ENCODE measurements at regions not wholly inside any gene's neighbourhood (a gene's known extent, or its start where the extent isn't known, plus 50 kb on each side); places are given as distances from the start of the nearest gene placed in this dataset.

DNA sequence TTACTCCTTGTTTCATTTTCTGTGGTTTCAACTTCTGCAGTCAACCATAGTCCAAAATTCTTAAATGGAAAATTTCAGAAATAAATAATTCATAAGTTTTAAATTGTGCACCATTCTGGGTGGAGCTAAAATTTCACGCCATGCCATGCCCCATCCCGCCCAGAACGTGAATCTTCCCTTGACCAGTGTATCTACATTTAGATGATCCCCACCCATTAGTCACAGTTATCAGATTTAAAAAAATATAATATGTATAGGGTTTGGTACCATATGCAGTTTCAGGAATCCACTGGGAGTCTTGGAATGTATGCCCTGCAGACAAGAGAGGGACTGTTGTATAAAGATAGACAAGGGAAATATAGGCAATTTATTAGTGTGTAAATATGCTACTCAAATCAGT lies 759.7 kb upstream of the ZNF608 start:
- intact Hi-C loops (cut with micrococcal nuclease; ENCODE audit: unreplicated experiment), result no loop called here
- Histone ChIP-seq H2AFZ (ENCODE audit: low read length) (no peak overlapping the region), H3K4me3 (ENCODE audit: low read depth, low read length, poor library complexity, severe bottlenecking) (no peak overlapping the region), H3K9me3 (ENCODE audit: low read length) (no peaks in the 10 kb centered on the region), H3K9me2 (ENCODE audit: insufficient read depth, low read length) (no peaks in the 10 kb centered on the region), H3K27ac (ENCODE audit: low read depth, low read length, poor library complexity, severe bottlenecking) (no peak overlapping the region), H3K79me2 (ENCODE audit: insufficient read depth, low read depth, low read length) (no peaks in the 10 kb centered on the region), H4K20me1 (ENCODE audit: insufficient read depth, low read length) (no peaks in the 10 kb centered on the region), H3K4me1 (ENCODE audit: insufficient read depth, low read length, poor library complexity, severe bottlenecking) (no peaks in the 10 kb centered on the region), H3K4me2 (ENCODE audit: low read length) (no peak overlapping the region), H3K36me3 (ENCODE audit: insufficient read depth, low read length) (no peaks in the 10 kb centered on the region)
- ChIA-PET CTCF (ENCODE audit: unreplicated experiment) (no interaction called here), POLR2A (interaction anchor here (0.6 kb wide), 1 partner anchor 69 kb away, joined by 5 read pairs; no protein-coding TSS in a partner anchor)
- no peak for DNase-seq (ENCODE audit: low spot score)
- TF ChIP-seq, protein P1, sequence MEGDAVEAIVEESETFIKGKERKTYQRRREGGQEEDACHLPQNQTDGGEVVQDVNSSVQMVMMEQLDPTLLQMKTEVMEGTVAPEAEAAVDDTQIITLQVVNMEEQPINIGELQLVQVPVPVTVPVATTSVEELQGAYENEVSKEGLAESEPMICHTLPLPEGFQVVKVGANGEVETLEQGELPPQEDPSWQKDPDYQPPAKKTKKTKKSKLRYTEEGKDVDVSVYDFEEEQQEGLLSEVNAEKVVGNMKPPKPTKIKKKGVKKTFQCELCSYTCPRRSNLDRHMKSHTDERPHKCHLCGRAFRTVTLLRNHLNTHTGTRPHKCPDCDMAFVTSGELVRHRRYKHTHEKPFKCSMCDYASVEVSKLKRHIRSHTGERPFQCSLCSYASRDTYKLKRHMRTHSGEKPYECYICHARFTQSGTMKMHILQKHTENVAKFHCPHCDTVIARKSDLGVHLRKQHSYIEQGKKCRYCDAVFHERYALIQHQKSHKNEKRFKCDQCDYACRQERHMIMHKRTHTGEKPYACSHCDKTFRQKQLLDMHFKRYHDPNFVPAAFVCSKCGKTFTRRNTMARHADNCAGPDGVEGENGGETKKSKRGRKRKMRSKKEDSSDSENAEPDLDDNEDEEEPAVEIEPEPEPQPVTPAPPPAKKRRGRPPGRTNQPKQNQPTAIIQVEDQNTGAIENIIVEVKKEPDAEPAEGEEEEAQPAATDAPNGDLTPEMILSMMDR (conservative IDR thresholded peaks at IDR 0.05; ENCODE audit: low read length), result no peak
- TF ChIP-seq EZH2phosphoT487 (IDR thresholded peaks at IDR 0.05; ENCODE audit: borderline replicate concordance, low read depth, low read length), result no peak
- no TSS peak for BruUV-seq (replicated peaks)

DNA sequence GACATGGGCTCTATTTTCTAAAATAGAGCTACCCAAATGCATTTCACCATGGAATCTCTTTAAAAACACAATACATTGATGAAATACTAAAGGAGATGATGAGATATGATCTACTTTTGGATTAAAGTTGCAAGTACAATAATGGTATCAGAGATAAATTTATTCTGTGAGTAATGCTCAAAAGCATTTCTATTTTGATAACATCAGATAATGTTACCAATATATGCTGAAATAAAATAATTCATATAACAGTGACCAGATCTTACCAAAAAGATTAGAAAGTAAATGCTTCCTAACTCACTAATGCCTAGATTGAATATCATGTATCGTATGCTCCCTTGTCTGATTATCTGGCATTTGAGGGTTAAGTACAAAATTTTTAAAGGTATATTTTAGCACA lies 761.8 kb upstream of the ZNF608 start:
- POLR2A ChIA-PET, result no interaction called here

DNA sequence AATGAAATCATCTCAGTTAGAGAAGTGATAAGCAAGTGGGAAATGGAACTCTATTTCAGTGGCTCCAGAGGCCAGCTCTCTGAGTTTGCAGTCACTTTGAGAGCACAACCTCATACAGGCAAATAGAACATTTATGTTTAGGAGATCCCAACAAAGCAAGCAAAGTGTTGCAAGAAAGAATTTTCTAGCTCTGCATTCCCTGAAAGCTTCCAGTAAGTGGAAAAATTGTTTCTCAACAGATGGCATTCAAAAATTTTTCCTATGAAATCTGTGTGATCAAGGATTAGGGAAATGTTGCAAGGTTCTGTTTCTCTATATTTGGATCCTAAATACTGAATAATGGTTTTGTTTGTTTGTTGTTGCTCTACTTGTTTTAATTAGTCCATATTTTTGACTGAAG lies 764.2 kb upstream of the ZNF608 start:
- H4K20me1 ChIP-seq (ENCODE audit: insufficient read depth, low read length), result no peaks in the 10 kb centered on the region
- no peaks in the 10 kb centered on the region for H3K9me2 ChIP-seq (ENCODE audit: insufficient read depth, low read length)
- H2AFZ ChIP-seq (ENCODE audit: low read length), result 0 out of 2 replicates have a peak overlapping the region, but pooled peaks have one; percentile 2
- H3K27ac ChIP-seq (ENCODE audit: low read depth, low read length, poor library complexity, severe bottlenecking), result no peak overlapping the region
- ChIA-PET POLR2A (interaction anchor here (0.6 to 0.7 kb wide), 2 partner anchors 245 to 1272 kb away, joined by 4 to 7 read pairs; no protein-coding TSS in a partner anchor), CTCF (ENCODE audit: unreplicated experiment) (no interaction called here)
- BruUV-seq (replicated peaks), result no TSS peak
- intact Hi-C loops (cut with micrococcal nuclease; ENCODE audit: unreplicated experiment), result no loop called here
- no peak for TF ChIP-seq EZH2phosphoT487 (IDR thresholded peaks at IDR 0.05; ENCODE audit: borderline replicate concordance, low read depth, low read length)
- TF ChIP-seq, protein P1 (conservative IDR thresholded peaks at IDR 0.05; ENCODE audit: low read length), result no peak
- no peaks in the 10 kb centered on the region for H3K4me1 ChIP-seq (ENCODE audit: insufficient read depth, low read length, poor library complexity, severe bottlenecking)
- H3K36me3 ChIP-seq (ENCODE audit: insufficient read depth, low read length), result no peaks in the 10 kb centered on the region
- no peak for DNase-seq (ENCODE audit: low spot score)
- H3K9me3 ChIP-seq (ENCODE audit: low read length), result no peaks in the 10 kb centered on the region
- H3K79me2 ChIP-seq (ENCODE audit: insufficient read depth, low read depth, low read length), result no peaks in the 10 kb centered on the region
- no peak overlapping the region for H3K4me3 ChIP-seq (ENCODE audit: low read depth, low read length, poor library complexity, severe bottlenecking)
- no peak overlapping the region for H3K4me2 ChIP-seq (ENCODE audit: low read length)

More for the DNA sequence above, 761.8 kb upstream of the ZNF608 start:
- H3K79me2 ChIP-seq (ENCODE audit: insufficient read depth, low read depth, low read length), result no peaks in the 10 kb centered on the region
- H3K36me3 ChIP-seq (ENCODE audit: insufficient read depth, low read length), result no peaks in the 10 kb centered on the region
- H3K9me2 ChIP-seq (ENCODE audit: insufficient read depth, low read length), result no peaks in the 10 kb centered on the region
- no peak overlapping the region for H3K4me2 ChIP-seq (ENCODE audit: low read length)
- no peaks in the 10 kb centered on the region for H3K4me1 ChIP-seq (ENCODE audit: insufficient read depth, low read length, poor library complexity, severe bottlenecking)
- BruUV-seq (replicated peaks), result no TSS peak
- no peak for TF ChIP-seq EZH2phosphoT487 (IDR thresholded peaks at IDR 0.05; ENCODE audit: borderline replicate concordance, low read depth, low read length)
- TF ChIP-seq, protein P1 (conservative IDR thresholded peaks at IDR 0.05; ENCODE audit: low read length), result no peak
- CTCF ChIA-PET (ENCODE audit: unreplicated experiment), result no interaction called here
- H3K27ac ChIP-seq (ENCODE audit: low read depth, low read length, poor library complexity, severe bottlenecking), result no peak overlapping the region
- H4K20me1 ChIP-seq (ENCODE audit: insufficient read depth, low read length), result no peaks in the 10 kb centered on the region
- no peak for DNase-seq (ENCODE audit: low spot score)
- no peaks in the 10 kb centered on the region for H3K9me3 ChIP-seq (ENCODE audit: low read length)
- no peak overlapping the region for H2AFZ ChIP-seq (ENCODE audit: low read length)
- intact Hi-C loops (cut with micrococcal nuclease; ENCODE audit: unreplicated experiment), result no loop called here
- H3K4me3 ChIP-seq (ENCODE audit: low read depth, low read length, poor library complexity, severe bottlenecking), result no peak overlapping the region
